Medulla oblongata (tissue), 1 donor: ENCODE measurements at regions not wholly inside any gene's neighbourhood (a gene's known extent, or its start where the extent isn't known, plus 50 kb on each side); places are given as distances from the start of the nearest gene placed in this dataset.
A peak's percentile ranks its signal among the peaks of the same experiment; 100 is the strongest.
"Not testable (repeated sequence)": the region's sequence is repeated elsewhere in the genome, so short reads cannot be mapped to it uniquely, and the experiment has no call there.

Experiments used
- DNase-seq: peaks from one replicate; pipeline ENCODE4 v3.0.0-alpha.2; 2015; ENCODE audit errors: extremely low spot score

GRCh38 chrX:112923381-112923780, 82.8 kb upstream of the AMOT start:
- DNase-seq: not testable (repeated sequence)

GRCh38 chrX:112913807-112914206, 73.2 kb upstream of the AMOT start:
- no peak for DNase-seq

GRCh38 chrX:112910418-112910817, 69.8 kb upstream of the AMOT start:
- no peak for DNase-seq

- peak; percentile 2 for DNase-seq
These were observed 61.5 kb upstream of the AMOT start for GRCh38 chrX:112901869-112902725.

DNA sequence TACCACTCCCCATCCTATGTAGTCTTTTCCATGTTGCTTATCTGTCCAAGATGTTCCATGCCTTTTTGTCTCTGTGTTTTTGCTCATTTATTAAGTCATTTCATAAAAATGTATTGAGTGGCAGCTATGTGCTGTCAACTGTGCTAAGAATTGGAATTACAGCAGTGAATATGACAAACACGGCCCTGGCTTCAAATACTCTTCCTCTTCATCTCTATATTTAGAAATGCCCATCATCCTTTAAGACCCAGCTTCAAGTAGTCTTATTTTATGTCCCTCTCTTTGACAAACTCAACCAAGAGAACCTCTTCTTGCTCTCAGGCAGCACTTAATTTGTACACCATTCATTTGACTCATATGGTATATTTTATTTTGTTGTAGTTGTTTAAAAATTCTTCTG, 55.4 kb upstream of the AMOT start:
- DNase-seq: no peak
